ENCODE measurements at regions not wholly inside any gene's neighbourhood (a gene's known extent, or its start where the extent isn't known, plus 50 kb on each side); places are given as distances from the start of the nearest gene placed in this dataset.

DNA sequence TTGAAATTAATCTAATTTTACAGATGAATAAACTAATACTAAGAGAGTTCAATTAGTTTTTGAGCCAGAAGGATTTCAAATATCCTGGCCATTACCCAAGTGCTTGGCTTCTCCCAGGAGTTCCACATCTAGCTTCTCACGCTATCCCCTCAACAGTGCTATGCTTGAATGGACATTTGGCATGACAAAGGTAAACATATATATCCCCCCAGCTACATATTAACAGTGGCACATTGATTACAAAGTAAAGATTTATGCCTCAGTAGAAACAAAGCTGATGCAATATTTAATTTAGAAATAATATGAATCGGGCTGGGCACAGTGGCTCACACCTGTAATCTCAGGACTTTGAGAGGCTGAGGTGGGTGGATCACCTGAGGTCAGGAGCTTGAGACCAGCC is 434.6 kb upstream of the PRMT6 start:
- H3K27ac ChIP-seq, result no peak overlapping the region
- no peaks in the 10 kb centered on the region for H3K79me2 ChIP-seq
- 67% methylated on average over 2 of the region's 2 CpGs for WGBS (ENCODE audit: low lambda C conversion rate, missing lambda C conversion rate)
- no peak overlapping the region for H2AFZ ChIP-seq
- TF ChIP-seq EZH2phosphoT487 (IDR thresholded peaks at IDR 0.05; ENCODE audit: low read depth, severe bottlenecking, unreplicated experiment) (no peak), EZH2 (IDR thresholded peaks at IDR 0.05; ENCODE audit: borderline replicate concordance) (no peak)
- TF ChIP-seq, protein P1, sequence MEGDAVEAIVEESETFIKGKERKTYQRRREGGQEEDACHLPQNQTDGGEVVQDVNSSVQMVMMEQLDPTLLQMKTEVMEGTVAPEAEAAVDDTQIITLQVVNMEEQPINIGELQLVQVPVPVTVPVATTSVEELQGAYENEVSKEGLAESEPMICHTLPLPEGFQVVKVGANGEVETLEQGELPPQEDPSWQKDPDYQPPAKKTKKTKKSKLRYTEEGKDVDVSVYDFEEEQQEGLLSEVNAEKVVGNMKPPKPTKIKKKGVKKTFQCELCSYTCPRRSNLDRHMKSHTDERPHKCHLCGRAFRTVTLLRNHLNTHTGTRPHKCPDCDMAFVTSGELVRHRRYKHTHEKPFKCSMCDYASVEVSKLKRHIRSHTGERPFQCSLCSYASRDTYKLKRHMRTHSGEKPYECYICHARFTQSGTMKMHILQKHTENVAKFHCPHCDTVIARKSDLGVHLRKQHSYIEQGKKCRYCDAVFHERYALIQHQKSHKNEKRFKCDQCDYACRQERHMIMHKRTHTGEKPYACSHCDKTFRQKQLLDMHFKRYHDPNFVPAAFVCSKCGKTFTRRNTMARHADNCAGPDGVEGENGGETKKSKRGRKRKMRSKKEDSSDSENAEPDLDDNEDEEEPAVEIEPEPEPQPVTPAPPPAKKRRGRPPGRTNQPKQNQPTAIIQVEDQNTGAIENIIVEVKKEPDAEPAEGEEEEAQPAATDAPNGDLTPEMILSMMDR (IDR thresholded peaks at IDR 0.05; ENCODE audit: poor library complexity), result no peak
- H4K20me1 ChIP-seq (ENCODE audit: insufficient read depth, poor library complexity, severe bottlenecking), result no peaks in the 10 kb centered on the region
- no peaks in the 10 kb centered on the region for H3K4me1 ChIP-seq (ENCODE audit: insufficient read depth)
- H3K27me3 ChIP-seq, result no peaks in the 10 kb centered on the region
- H3K4me3 ChIP-seq, result no peak overlapping the region
- no peaks in the 10 kb centered on the region for H3K36me3 ChIP-seq (replicated peaks; ENCODE audit: insufficient read depth, low read depth)
- H3K9me3 ChIP-seq (ENCODE audit: low read depth), result no peaks in the 10 kb centered on the region
- no peak overlapping the region for H3K4me2 ChIP-seq
- no peak for DNase-seq (ENCODE audit: low spot score)
- H3K9me2 ChIP-seq (replicated peaks; ENCODE audit: insufficient read depth), result no peaks in the 10 kb centered on the region

DNA sequence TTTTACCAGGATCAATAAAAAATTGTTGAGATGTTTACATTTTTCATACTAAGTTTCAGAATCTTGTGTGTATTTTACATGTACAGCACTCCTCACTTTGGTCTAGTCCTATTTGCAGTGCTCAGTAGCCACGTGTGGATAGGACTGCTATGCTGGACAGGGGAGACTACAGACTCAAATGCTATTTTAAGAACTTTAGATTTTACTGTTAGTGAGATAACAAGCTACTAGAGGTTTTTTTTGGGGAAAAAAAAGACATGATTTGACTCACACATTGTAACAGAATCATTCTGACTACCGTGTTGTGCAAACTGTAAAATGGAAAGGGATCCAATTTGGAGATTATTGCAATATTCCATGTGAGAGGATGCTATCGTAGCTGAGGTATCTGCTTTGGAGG is 418.9 kb upstream of the PRMT6 start:
- Histone ChIP-seq H3K79me2 (no peaks in the 10 kb centered on the region), H3K9me2 (replicated peaks; ENCODE audit: insufficient read depth) (no peaks in the 10 kb centered on the region), H2AFZ (no peak overlapping the region), H3K27me3 (no peaks in the 10 kb centered on the region), H3K4me2 (no peak overlapping the region), H3K27ac (no peak overlapping the region), H4K20me1 (ENCODE audit: insufficient read depth, poor library complexity, severe bottlenecking) (no peaks in the 10 kb centered on the region), H3K4me1 (ENCODE audit: insufficient read depth) (no peaks in the 10 kb centered on the region), H3K36me3 (replicated peaks; ENCODE audit: insufficient read depth, low read depth) (no peaks in the 10 kb centered on the region), H3K4me3 (no peak overlapping the region), H3K9me3 (ENCODE audit: low read depth) (no peaks in the 10 kb centered on the region)
- no peak for DNase-seq (ENCODE audit: low spot score)
- 80% methylated on average over 3 of the region's 3 CpGs for whole genome bisulfite sequencing (ENCODE audit: low lambda C conversion rate, missing lambda C conversion rate)
- TF ChIP-seq EZH2phosphoT487 (IDR thresholded peaks at IDR 0.05; ENCODE audit: low read depth, severe bottlenecking, unreplicated experiment) (no peak), EZH2 (IDR thresholded peaks at IDR 0.05; ENCODE audit: borderline replicate concordance) (no peak)
- TF ChIP-seq, protein P1 (IDR thresholded peaks at IDR 0.05; ENCODE audit: poor library complexity), result no peak

DNA sequence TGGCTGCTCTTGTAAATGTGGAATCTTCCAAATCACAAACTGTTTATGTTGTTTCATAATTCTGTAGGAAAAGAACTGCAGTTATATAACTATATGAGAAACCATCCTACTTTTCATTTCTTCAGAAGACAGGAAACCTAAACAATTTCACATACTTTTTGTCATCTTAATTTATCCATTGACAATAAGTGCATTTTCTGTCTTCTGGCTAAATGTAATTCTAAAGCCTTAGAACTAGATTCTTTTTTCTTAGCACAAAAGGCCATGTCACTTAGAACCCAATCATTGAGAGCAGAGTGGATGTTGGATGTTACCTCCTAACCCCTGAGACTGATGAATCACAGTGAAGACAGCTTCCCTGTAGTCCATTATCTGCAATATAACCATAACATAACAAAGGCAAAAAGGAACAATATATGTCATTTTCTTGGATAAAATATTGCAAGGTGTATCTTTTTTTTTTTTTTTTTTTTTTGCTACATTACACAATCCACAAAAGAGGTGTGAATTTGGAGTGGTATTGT is 410.2 kb upstream of the PRMT6 start:
- DNase-seq (ENCODE audit: low spot score), result no peak
- H3K9me2 ChIP-seq (replicated peaks; ENCODE audit: insufficient read depth), result no peaks in the 10 kb centered on the region
- H3K4me2 ChIP-seq, result no peak overlapping the region
- H3K36me3 ChIP-seq (replicated peaks; ENCODE audit: insufficient read depth, low read depth), result no peaks in the 10 kb centered on the region
- H2AFZ ChIP-seq, result no peak overlapping the region
- TF ChIP-seq, protein P1 (IDR thresholded peaks at IDR 0.05; ENCODE audit: poor library complexity), result no peak
- TF ChIP-seq EZH2phosphoT487 (IDR thresholded peaks at IDR 0.05; ENCODE audit: low read depth, severe bottlenecking, unreplicated experiment), result no peak
- TF ChIP-seq EZH2 (IDR thresholded peaks at IDR 0.05; ENCODE audit: borderline replicate concordance), result no peak
- H3K79me2 ChIP-seq, result no peaks in the 10 kb centered on the region
- no peaks in the 10 kb centered on the region for H4K20me1 ChIP-seq (ENCODE audit: insufficient read depth, poor library complexity, severe bottlenecking)
- H3K27ac ChIP-seq, result no peak overlapping the region
- no peaks in the 10 kb centered on the region for H3K27me3 ChIP-seq
- no peaks in the 10 kb centered on the region for H3K9me3 ChIP-seq (ENCODE audit: low read depth)
- H3K4me3 ChIP-seq, result no peak overlapping the region
- H3K4me1 ChIP-seq (ENCODE audit: insufficient read depth), result no peaks in the 10 kb centered on the region

DNA sequence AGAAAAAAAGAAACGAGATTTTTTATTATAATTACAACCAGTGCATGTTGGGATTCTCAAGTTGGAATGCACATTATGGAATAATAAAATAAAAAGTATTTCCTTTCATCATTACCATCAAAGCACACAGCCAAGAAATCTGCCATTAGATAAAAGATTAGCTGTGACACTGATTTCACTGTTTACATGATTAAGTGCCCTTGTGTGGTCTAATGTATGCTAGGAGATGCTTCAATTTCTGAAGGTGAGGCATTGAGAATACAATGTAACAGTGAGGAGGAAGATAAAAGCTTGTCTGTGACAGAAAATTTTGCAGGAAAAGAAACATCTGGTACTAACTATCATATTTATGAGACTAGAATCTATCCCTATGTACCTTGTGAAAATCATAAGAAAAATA is 409.7 kb upstream of the PRMT6 start:
- H4K20me1 ChIP-seq (ENCODE audit: insufficient read depth, poor library complexity, severe bottlenecking), result no peaks in the 10 kb centered on the region
- H3K9me3 ChIP-seq (ENCODE audit: low read depth), result no peaks in the 10 kb centered on the region
- no peak overlapping the region for H2AFZ ChIP-seq
- WGBS (ENCODE audit: low lambda C conversion rate, missing lambda C conversion rate), result 71% methylated on average over 1 of the region's 1 CpG
- TF ChIP-seq, protein P1 (IDR thresholded peaks at IDR 0.05; ENCODE audit: poor library complexity), result no peak
- TF ChIP-seq EZH2phosphoT487 (IDR thresholded peaks at IDR 0.05; ENCODE audit: low read depth, severe bottlenecking, unreplicated experiment) (no peak), EZH2 (IDR thresholded peaks at IDR 0.05; ENCODE audit: borderline replicate concordance) (no peak)
- DNase-seq (ENCODE audit: low spot score), result no peak
- H3K9me2 ChIP-seq (replicated peaks; ENCODE audit: insufficient read depth), result no peaks in the 10 kb centered on the region
- H3K79me2 ChIP-seq, result no peaks in the 10 kb centered on the region
- H3K4me1 ChIP-seq (ENCODE audit: insufficient read depth), result no peaks in the 10 kb centered on the region
- no peaks in the 10 kb centered on the region for H3K36me3 ChIP-seq (replicated peaks; ENCODE audit: insufficient read depth, low read depth)
- H3K4me3 ChIP-seq, result no peak overlapping the region
- no peak overlapping the region for H3K4me2 ChIP-seq
- H3K27ac ChIP-seq, result no peak overlapping the region
- H3K27me3 ChIP-seq, result no peaks in the 10 kb centered on the region
